Upper lobe of right lung (tissue), 1 donor: ENCODE measurements at regions not wholly inside any gene's neighbourhood (a gene's known extent, or its start where the extent isn't known, plus 50 kb on each side); places are given as distances from the start of the nearest gene placed in this dataset.

Experiments
- ATAC-seq: fragments of 200-7000 bp; cut with Tn5 transposase; one replicate; pipeline ENCODE4 v1.9.1; 2020; ENCODE audit warnings: mild to moderate bottlenecking, moderate library complexity
- DNase-seq: peaks from one replicate; pipeline ENCODE4 v3.0.0-alpha.2; 2020
- H3K27ac ChIP-seq: fragments of 200-600 bp; one replicate; pipeline ENCODE4 v1.8.0; 2022
- H3K27me3 ChIP-seq: fragments of 200-600 bp; one replicate; pipeline ENCODE4 v1.8.0; 2022; ENCODE audit warnings: mild to moderate bottlenecking
- H3K36me3 ChIP-seq: fragments of 200-600 bp; one replicate; pipeline ENCODE4 v1.8.0; 2022
- H3K4me1 ChIP-seq: fragments of 200-600 bp; one replicate; pipeline ENCODE4 v1.8.0; 2022
- H3K4me3 ChIP-seq: fragments of 200-600 bp; one replicate; pipeline ENCODE4 v1.8.0; 2022; ENCODE audit warnings: mild to moderate bottlenecking
- H3K9me3 ChIP-seq: fragments of 200-600 bp; one replicate; pipeline ENCODE4 v1.8.0; 2022
- CTCF ChIP-seq: fragments of 200-600 bp; IDR thresholded peaks from one replicate; pipeline ENCODE4 v1.8.0; 2022; ENCODE audit warnings: antibody characterized with exemption
- intact Hi-C: fragments of 100-400 bp; cut with DNase I; formaldehyde crosslinking; loops from one replicate; pipeline ENCODE4 v1.11.0; 2022
- donor health status: DM: no; HTN: yes; CAD: no; lungs with severe emphysema.

- H3K4me1 ChIP-seq, result peaks cover 6% of the 10 kb centered on the region
Observed at GRCh38 chr11:112792070-112792469, 169.2 kb upstream of the NCAM1 start.

GRCh38 chr11:112793416-112793815 lies 167.8 kb upstream of the NCAM1 start:
- Histone ChIP-seq H3K27me3 (no peaks in the 10 kb centered on the region), H3K36me3 (no peaks in the 10 kb centered on the region), H3K4me3 (no peak overlapping the region), H3K9me3 (no peaks in the 10 kb centered on the region), H3K27ac (no peak overlapping the region), H3K4me1 (peaks cover 6% of the 10 kb centered on the region)
- DNase-seq (no peak), ATAC-seq (no peak)
- no peak for TF ChIP-seq CTCF
- intact Hi-C loops, result no loop called here

More at GRCh38 chr11:112792070-112792469, 169.2 kb upstream of the NCAM1 start:
- H3K4me3 ChIP-seq, result no peak overlapping the region
- H3K27ac ChIP-seq, result no peak overlapping the region
- no peaks in the 10 kb centered on the region for H3K9me3 ChIP-seq
- intact Hi-C loops, result no loop called here
- DNase-seq (no peak), ATAC-seq (no peak)
- no peak for TF ChIP-seq CTCF
- no peaks in the 10 kb centered on the region for H3K36me3 ChIP-seq
- no peaks in the 10 kb centered on the region for H3K27me3 ChIP-seq

- intact Hi-C loops, result no loop called here
- H3K4me3 ChIP-seq, result no peak overlapping the region
- H3K4me1 ChIP-seq, result peaks cover 6% of the 10 kb centered on the region
- H3K36me3 ChIP-seq, result no peaks in the 10 kb centered on the region
- no peak for TF ChIP-seq CTCF
- H3K9me3 ChIP-seq, result no peaks in the 10 kb centered on the region
- no peaks in the 10 kb centered on the region for H3K27me3 ChIP-seq
- ATAC-seq, result peak; percentile 54
- H3K27ac ChIP-seq, result no peak overlapping the region
- no peak for DNase-seq
Observed at GRCh38 chr11:112794331-112794846, 166.8 kb upstream of the NCAM1 start.

DNA sequence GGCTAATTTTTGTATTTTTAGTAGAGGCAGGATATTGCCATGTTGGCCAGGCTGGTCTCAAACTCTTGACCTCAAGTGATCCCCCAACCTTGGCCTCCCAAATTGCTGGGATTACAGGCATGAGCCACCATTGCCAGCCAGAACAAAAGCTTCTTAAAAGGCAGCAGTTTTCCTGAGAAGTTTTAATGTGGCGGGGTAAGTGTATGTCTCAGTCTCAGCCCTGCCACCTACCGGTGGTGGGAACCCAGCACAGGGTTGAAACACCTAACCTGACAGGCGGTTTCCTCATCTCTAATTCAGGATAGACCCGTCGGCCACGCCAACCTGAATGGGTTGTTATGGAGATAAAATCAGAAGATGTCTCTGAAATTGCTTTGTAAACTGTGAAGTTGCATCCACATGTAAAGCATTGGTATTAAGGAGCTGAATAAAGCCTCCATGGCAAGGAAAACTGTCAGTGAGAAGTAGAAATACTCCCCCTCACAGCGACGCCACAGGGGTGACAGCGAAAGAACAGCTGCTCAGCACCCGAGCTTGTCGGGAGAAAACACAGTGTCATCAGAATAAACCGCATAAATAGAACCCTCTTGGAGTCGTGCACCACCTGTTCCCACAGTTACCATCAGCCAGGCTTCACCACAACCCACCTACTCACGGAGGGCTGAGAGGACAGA lies 165.9 kb upstream of the NCAM1 start:
- H3K27ac ChIP-seq, result no peak overlapping the region
- H3K4me1 ChIP-seq, result peaks cover 6% of the 10 kb centered on the region
- peak; percentile 48 for TF ChIP-seq CTCF
- ATAC-seq (no peak), DNase-seq (no peak)
- H3K36me3 ChIP-seq, result no peaks in the 10 kb centered on the region
- H3K27me3 ChIP-seq, result no peaks in the 10 kb centered on the region
- intact Hi-C loops, result no loop called here
- no peak overlapping the region for H3K4me3 ChIP-seq
- H3K9me3 ChIP-seq, result no peaks in the 10 kb centered on the region

DNA sequence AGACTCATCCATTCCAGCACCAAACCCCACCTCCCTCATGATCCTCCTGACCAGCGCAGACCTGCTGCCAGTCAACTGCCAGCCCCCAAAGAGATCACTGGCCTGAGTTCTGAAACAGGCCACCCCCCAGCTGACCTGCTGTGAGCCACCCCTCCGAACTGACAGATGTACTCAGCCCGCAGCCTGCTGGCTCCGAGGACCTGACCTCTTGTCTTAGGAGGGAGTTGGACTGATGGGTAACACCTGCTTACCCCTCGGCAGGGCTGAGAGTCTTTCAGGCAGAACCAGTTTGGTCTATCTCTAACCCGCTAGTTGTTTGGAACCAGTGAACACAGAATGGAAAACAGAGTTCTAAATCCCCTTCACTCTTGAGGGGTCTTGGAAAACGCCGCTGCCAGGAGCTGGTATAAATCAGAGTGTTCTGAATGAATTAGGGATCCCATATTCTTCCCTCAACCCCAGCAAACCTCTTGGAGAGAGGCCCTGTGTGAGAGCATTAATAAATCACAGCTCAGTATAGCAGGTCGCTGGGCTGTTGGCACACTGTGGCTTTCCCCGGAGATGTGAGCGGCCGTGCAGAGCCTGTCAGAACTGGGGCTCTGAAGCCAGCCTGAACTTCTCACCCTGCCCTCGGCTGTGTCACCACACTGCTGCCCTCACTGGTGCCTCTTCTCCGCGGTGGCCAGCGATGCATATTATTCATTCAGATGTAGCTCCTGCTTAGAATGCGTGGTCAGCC lies 165.1 kb upstream of the NCAM1 start:
- TF ChIP-seq CTCF, result no peak
- no peak overlapping the region for H3K4me3 ChIP-seq
- no peak overlapping the region for H3K27ac ChIP-seq
- peaks cover 6% of the 10 kb centered on the region for H3K4me1 ChIP-seq
- no peaks in the 10 kb centered on the region for H3K27me3 ChIP-seq
- DNase-seq, result no peak
- no peaks in the 10 kb centered on the region for H3K36me3 ChIP-seq
- no peaks in the 10 kb centered on the region for H3K9me3 ChIP-seq
- intact Hi-C loops, result no loop called here
- ATAC-seq, result peak; percentile 29
